Ishikawa (cell line): ENCODE measurements at regions not wholly inside any gene's neighbourhood (a gene's known extent, or its start where the extent isn't known, plus 50 kb on each side); places are given as distances from the start of the nearest gene placed in this dataset.

Experiments
- CEBPB ChIP-seq: IDR thresholded peaks from 2 replicates; pipeline ENCODE4 v1.6.1; 2012
- CREB1 ChIP-seq: IDR thresholded peaks from 2 replicates; pipeline ENCODE4 v1.6.1; 2012; ENCODE audit warnings: low read depth
- EGR1 ChIP-seq: IDR thresholded peaks from 2 replicates; pipeline ENCODE4 v1.6.1; 2012
- EP300 ChIP-seq: IDR thresholded peaks from 2 replicates; pipeline ENCODE4 v1.6.1; 2012; ENCODE audit warnings: borderline replicate concordance
- FOXM1 ChIP-seq: IDR thresholded peaks from 2 replicates; pipeline ENCODE4 v1.6.1; 2012; ENCODE audit warnings: low read depth, borderline replicate concordance
- MAX ChIP-seq: IDR thresholded peaks from 2 replicates; pipeline ENCODE4 v1.6.1; 2012
- NFIC ChIP-seq: IDR thresholded peaks from 2 replicates; pipeline ENCODE4 v1.6.1; 2012
- RAD21 ChIP-seq: IDR thresholded peaks from 2 replicates; pipeline ENCODE4 v1.6.1; 2012; ENCODE audit warnings: low read depth
- REST ChIP-seq: IDR thresholded peaks from 2 replicates; pipeline ENCODE4 v1.6.1; 2012; ENCODE audit warnings: low read depth, mild to moderate bottlenecking
- TAF1 ChIP-seq: IDR thresholded peaks from 2 replicates; pipeline ENCODE4 v1.6.1; 2012; ENCODE audit warnings: low read depth, mild to moderate bottlenecking
- TCF12 ChIP-seq: IDR thresholded peaks from 2 replicates; pipeline ENCODE4 v1.6.1; 2012; ENCODE audit warnings: low read depth
- TEAD4 ChIP-seq: IDR thresholded peaks from 2 replicates; pipeline ENCODE4 v1.6.1; 2012
- USF1 ChIP-seq: IDR thresholded peaks from 2 replicates; pipeline ENCODE4 v1.6.1; 2012
- YY1 ChIP-seq: IDR thresholded peaks from 2 replicates; pipeline ENCODE4 v1.6.1; 2012; ENCODE audit warnings: low read depth
- ZBTB7A ChIP-seq: IDR thresholded peaks from 2 replicates; pipeline ENCODE4 v1.6.1; 2012; ENCODE audit warnings: low read depth

- TF ChIP-seq MAX: no peak
- TF ChIP-seq ZBTB7A: no peak
- no peak for TF ChIP-seq EGR1
- TF ChIP-seq REST: no peak
- TF ChIP-seq YY1: no peak
- TF ChIP-seq CEBPB: no peak
- no peak for TF ChIP-seq CREB1
- TF ChIP-seq USF1: no peak
- no peak for TF ChIP-seq TAF1
- no peak for TF ChIP-seq RAD21
- no peak for TF ChIP-seq TCF12
- TF ChIP-seq EP300: no peak
- TF ChIP-seq FOXM1: no peak
- TF ChIP-seq TEAD4: no peak
- TF ChIP-seq NFIC: no peak
These were observed 317.1 kb downstream of the ARRDC4 start for GRCh38 chr15:98277602-98278001.

GRCh38 chr15:98280284-98280975, 319.9 kb downstream of the ARRDC4 start:
- TF ChIP-seq TCF12: no peak
- no peak for TF ChIP-seq MAX
- no peak for TF ChIP-seq CREB1
- TF ChIP-seq EGR1: no peak
- no peak for TF ChIP-seq TEAD4
- TF ChIP-seq EP300: no peak
- no peak for TF ChIP-seq USF1
- no peak for TF ChIP-seq NFIC
- TF ChIP-seq FOXM1: no peak

- no peak for TF ChIP-seq FOXM1
- no peak for TF ChIP-seq MAX
- TF ChIP-seq TEAD4: no peak
- no peak for TF ChIP-seq USF1
These were observed 320.6 kb downstream of the ARRDC4 start for GRCh38 chr15:98281130-98281529.

GRCh38 chr15:98282656-98283332, 322.3 kb downstream of the ARRDC4 start:
- TF ChIP-seq RAD21: no peak
- no peak for TF ChIP-seq FOXM1
- TF ChIP-seq REST: no peak
- no peak for TF ChIP-seq CREB1
- no peak for TF ChIP-seq EGR1
- no peak for TF ChIP-seq TCF12
- no peak for TF ChIP-seq ZBTB7A
- TF ChIP-seq CEBPB: no peak
- no peak for TF ChIP-seq MAX
- TF ChIP-seq TEAD4: no peak
- TF ChIP-seq YY1: no peak
- TF ChIP-seq EP300: no peak

DNA sequence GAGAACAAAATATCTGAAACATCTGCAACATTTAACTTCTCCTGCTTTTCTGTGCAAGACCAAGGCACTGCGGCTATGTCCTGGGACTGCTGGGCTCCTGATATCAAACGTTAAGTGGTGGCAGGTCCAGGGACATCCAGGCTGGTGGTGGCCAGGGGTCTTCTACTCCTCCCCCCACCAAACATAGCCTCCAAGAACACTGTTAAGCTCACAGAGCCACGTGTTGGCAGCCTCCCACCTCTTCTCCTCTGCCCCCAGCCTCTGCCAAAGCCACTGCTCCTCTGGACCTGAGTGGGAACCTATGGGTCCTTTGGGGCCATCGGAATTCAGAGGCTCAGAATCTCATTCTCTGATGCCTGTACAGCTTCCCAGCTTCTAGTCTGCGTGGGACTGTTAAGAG, 325.7 kb downstream of the ARRDC4 start:
- TF ChIP-seq USF1 (no peak), MAX (no peak)
